Globus pallidus (tissue), 1 donor: ENCODE measurements at regions not wholly inside any gene's neighbourhood (a gene's known extent, or its start where the extent isn't known, plus 50 kb on each side); places are given as distances from the start of the nearest gene placed in this dataset.
A peak's percentile ranks its signal among the peaks of the same experiment; 100 is the strongest.
"Not testable (repeated sequence)": the region's sequence is repeated elsewhere in the genome, so short reads cannot be mapped to it uniquely, and the experiment has no call there.

ENCODE experiments used
- DNase-seq: peaks from one replicate; pipeline ENCODE4 v3.0.0-alpha.2; 2015; ENCODE audit warnings: low spot score

DNA sequence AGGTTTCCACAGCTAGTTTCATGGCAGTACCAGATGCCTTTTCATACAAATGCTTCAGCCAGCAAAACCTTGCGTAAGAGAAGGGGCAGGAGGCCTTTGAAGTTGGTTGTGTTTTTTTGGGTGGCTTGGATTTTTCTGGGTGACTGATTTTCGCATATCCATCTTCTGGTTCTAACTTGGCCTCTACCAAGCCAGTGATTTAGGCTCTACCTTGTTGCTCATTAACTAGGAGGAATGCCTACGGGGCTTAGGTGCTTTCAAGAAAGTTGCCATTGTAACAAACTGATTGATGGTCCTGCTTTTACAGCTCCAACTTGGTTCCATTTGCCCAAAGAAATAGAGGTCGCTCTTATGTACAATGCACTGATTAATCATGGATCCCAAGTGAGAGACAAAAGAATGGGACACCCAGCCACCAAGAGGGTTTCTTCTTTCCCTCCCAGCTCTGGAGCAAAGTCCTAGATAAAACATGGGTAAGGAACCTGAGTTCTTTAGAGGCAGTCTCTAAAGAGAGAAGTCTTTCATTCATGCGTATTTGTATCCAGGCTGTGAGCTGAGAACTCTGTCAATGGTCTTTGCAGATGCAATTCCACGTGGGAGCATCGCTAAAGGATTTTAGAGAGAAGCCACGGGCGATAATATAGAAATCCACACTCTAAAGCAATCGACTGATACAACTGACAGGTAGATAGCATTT, 92.1 kb upstream of the FGFR2 start:
- DNase-seq = no peak

DNA sequence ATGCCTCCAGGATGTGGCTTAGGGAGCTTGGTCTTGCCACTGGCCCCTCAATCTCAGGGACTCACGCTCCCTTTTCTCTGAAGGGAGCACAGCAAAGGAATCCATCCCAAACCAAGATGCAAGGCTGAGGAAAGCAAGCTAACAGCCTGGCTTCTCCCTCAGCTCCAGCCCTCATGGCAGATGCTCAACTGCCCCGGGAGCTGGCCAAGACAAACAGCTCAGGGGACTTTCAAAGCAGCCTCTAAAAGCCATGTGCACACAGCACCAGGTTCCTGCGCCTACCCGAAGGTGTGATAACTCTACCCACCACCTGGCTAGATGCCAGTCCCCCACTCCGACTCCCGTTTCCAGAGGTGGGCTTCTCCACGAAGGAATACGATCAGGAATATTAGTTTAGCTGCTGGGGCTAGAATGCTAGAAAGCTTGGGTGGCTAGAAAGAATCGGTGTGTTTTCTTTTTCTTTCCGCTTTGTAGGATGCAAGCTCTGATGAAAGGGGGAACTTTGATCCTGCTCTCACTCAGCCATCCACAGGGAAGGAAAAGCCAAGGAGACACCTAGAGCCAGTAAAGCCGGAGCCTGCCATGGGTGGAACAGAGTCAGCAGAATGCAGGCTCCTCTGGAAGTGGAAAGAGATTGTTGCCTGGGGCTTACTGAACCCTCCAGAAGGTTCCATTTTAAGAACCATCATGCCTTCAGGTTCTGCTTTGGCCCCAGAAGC, 89.0 kb upstream of the FGFR2 start:
- no peak for DNase-seq

- no peak for DNase-seq
Measured at GRCh38 chr10:121684276-121684675, 86.0 kb upstream of the FGFR2 start.

- no peak for DNase-seq
Measured at GRCh38 chr10:121683816-121684215, 85.6 kb upstream of the FGFR2 start.

DNA sequence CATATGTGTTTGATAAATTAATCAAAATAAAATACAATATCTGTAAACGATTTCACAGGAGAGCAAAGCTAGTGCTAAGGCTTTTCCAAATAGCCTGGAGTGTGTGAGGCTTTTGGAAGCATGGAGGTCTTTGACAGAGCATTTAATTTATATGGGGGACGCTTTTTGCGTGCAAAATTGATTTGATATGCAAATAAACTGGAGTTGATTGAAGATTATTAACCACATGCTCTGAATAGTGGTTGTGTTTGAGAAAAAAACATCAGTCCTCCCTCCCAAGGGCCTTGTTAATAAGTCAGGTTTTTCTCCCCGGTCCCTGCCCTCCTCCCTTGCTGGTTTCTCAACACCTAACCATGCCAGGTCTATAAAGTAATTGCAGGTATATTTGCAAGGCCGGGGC, 85.1 kb upstream of the FGFR2 start:
- no peak for DNase-seq

- peak; percentile 49 for DNase-seq
Measured at GRCh38 chr10:121681997-121682687, 83.9 kb upstream of the FGFR2 start.

DNA sequence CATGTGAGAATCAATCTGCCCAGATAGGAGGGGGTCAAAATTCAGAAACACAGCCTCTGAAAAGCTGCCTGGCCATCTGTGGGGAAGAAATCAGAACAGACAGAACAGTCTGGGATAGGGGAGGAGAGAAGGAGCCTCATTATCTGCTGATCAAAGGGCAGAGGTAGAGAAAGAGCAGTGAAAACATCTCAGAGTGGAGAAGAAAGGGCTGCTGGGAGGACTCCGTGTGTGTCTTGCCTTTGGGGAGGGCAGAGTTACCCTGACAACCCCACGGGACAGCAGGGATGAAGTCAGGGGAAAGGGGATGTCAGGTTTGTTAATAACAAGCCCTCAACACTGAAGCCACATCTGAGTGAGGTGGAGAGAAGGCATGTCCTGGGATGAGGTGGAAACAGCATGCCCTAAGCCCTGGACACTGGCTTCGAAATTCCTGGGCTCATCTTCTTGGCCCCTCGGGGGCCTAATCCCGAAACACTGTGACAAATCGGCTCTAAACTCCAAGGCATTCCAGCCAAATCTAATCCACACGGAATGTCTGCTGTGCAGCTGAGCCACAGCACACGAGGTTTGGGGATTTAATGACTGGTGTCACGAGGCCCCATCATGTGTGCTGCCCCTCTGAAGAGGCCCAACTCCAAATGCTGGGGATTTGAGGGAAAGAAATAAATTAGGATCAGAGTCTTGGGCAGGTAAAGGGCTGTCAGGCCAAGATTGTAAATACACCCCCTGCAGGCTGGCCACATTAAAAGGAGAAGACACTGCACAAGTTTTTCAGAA, 82.8 kb upstream of the FGFR2 start:
- DNase-seq = no peak

DNA sequence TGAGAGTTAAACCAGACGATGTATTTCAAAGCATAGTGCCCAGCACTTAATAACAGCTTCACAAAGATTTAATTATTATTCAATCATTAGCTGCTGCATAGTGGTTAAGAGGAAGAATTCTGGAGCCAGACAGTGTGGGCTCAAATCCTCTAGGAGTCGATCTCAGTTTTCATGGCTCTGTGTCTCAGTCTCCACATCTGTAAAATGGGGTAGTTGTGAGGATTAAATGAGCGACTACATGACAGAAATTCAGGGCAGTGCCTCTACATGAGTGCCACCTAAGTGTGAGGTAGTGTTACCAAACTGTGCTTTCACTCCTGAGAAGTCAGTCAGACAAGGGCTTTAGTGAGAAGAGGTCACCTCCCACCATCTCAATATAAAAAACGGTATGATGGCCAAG, 81.7 kb upstream of the FGFR2 start:
- no peak for DNase-seq

GRCh38 chr10:121678631-121679174, 80.5 kb upstream of the FGFR2 start:
- DNase-seq = no peak

GRCh38 chr10:121677880-121678279, 79.6 kb upstream of the FGFR2 start:
- no peak for DNase-seq

- no peak for DNase-seq
Measured at GRCh38 chr10:121675344-121675743, 77.1 kb upstream of the FGFR2 start.

- DNase-seq = no peak
Measured at GRCh38 chr10:121674885-121675284, 76.6 kb upstream of the FGFR2 start.

DNA sequence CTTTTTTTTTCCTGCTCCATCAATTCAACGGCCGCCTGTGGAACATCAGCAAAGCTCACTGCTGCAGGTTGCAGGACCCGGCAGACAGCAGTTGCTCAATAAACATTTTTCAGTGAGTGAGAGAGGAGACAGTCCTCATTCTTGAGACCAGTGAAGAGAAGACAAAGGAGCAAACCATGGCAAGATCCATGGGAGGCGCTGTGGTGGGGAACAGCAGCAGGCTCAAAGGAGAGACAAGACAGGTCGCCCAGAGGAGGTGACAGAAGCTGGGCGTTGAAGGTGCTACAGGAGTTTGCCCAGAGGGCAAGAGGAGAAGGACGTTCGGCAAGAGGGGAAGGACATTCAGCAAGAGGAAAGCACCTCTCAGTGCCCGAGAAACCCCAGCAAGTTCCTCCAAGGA, 74.5 kb upstream of the FGFR2 start:
- no peak for DNase-seq

DNA sequence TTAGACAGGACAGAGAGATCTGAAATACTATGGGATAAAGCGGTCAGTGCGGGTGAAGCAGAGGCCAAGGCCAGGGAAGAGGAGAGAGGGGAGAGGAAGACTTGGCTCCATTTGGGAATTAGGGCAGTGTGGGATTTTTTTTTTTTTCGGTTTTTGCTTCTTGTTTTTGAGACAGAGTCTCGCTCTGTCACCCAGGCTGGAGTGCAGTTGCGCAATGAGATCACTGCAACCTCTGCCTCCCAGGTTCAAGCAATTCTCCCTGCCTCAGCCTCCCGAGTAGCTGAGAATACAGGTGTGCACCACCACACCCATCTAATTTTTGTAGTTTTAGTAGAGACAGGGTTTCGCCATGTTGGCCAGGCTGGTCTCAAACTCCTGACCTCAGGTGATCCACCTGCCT, 71.6 kb upstream of the FGFR2 start:
- DNase-seq = not testable (repeated sequence)

DNA sequence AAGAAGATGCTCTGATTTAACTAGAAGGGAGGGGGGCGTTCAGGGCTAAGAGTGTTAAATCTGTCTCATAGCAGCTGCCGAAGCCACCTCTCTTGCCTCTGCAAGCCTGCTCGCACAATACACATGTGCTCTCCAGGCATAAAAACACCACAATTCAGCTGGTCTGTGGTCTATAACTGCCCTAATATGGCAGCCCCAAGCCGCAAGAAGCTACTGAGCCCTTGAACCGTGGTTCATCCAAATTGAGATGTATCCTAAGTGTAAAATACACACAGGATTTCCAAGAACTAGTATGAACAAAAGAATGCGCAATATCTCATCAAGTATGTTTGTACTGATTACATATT, 70.8 kb upstream of the FGFR2 start:
- DNase-seq = no peak

DNA sequence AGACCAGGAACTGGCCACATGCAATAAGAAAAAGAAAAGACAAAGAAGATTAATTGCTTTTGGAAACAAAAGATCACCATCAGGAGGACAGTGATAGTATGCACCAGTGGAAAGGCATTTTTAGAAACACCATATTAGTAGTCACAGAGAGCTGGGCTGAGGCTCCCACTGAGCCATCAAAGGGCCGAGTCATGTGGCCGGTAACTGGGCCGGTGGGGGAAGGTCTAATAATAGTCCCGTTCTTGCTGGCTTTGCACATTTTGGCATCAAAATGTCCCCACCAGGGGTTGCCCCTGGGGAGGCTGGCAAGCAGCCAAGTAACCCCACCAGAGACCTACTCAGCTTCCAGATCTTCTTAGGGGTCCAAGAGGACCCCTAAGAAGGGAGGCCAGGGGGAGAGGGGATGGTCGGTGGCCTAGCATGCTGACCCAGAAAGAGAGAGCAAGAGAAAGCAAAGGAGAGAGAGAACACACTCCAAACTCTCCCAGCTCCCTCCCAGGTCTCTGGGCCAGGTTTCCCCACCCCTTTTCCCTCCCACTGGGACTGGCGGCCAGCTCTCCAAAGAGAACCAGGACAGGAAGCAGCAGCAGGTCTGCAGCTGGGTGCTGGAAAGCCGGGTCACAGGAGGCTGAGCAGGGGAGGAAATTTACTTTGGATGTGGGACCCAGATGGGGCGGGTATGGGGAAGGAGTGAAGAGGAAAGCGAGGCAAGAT, 70.2 kb upstream of the FGFR2 start:
- peak; percentile 64 for DNase-seq

DNA sequence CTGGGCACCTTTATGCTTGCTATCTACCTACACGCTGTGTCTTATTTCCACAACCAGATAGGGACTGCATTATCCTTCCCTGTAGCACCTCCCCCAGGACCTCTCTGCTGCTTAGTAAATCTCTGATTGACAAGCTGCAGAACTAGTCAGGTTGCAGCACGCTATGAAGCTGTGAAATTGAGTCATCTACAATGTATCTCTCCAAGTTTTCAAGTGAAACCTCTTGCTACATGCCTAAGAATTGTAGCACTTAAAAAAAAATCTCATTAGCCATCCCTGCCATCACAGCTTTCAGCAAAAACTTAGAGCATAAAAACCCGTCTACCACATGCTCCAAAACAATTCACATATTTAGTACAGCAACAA, 69.7 kb upstream of the FGFR2 start:
- DNase-seq = no peak

DNA sequence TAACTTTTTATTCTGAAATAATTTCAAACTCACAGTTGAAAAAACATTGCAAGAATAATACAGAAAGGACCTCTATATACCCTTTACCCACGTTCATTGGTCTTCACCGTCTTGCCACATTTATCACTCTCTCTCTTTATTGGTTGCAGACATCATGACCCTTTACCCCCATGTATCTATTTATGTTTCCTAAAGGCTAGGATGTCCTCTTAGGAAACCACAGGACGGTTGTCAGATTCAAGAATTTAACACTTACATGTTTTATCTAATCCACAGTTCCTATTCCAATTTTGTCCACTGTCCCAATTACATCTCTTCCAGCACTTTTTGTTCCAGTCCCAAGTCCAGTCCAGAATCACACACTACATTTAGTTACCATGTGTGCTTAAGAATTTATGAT, 67.6 kb upstream of the FGFR2 start:
- DNase-seq = no peak

GRCh38 chr10:121664671-121665070, 66.4 kb upstream of the FGFR2 start:
- no peak for DNase-seq

DNA sequence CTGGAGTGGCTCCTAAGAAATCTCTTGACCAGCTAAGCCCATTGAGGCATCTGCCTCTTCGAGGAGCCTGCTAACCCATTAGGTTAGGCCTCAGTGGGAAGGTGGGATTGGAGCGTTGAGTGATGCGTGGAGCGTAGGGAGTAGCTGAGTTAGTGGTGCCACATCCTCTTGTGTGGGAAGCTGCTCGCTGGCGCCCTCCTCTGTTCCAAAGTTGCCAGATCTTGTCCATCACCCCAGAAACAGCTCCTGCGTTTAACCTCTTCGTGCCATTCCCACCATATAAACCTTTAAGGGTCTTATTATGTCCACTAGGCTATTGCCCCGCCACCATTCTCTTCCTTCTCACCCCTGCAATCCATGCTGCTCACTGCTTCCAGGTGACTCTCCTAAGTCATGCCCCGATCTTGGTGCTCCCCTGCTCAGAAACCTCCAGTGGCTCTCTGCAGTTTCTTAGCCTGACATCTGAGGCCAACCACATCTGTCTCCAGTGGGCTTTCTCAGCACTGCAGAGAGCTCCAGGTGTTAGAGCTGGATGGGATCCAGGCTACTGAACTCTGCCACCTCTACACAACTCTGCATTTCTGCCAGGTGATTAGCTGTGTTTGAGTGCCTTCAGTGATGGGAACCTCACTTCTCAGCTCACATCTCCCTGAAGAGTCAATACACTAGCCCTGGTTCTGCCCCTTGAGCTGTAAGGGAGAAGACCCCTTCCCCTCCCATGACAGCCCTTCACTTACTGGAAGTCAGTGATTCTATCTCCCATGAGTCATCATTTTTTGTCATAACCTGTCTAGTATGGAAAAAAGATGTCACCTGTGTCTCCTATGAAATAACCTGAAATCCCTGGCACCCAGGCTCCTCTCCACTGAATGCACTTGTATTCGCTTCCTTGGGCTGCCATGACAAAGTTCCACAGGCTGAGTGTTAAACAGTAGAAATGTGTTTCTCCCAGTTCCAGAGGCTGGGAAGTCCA, 65.0 kb upstream of the FGFR2 start:
- peak; percentile 60 for DNase-seq

GRCh38 chr10:121662531-121662930, 64.3 kb upstream of the FGFR2 start:
- no peak for DNase-seq
